ENCODE measurements at regions not wholly inside any gene's neighbourhood (a gene's known extent, or its start where the extent isn't known, plus 50 kb on each side); places are given as distances from the start of the nearest gene placed in this dataset.

DNA sequence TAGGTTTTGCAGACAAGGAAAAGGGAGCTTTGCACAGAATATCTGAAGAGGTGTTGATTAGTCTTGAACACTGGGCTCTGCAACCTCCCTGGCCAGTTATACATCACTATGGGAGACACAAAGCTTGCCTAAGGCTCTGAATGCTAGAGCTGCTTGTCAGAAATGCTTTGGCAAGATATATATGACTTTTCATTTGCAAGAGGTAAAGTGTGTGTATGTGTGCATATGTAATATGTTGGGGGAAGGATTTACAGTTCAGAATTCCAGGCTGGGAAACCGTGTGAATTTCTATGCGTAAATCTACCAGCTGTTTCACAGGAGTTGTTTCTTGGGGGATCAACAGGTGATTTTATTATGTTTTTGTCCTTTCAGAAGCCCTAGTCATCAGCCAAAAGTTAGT is 350.9 kb downstream of the TMEM114 start:
- TF ChIP-seq, protein P1, sequence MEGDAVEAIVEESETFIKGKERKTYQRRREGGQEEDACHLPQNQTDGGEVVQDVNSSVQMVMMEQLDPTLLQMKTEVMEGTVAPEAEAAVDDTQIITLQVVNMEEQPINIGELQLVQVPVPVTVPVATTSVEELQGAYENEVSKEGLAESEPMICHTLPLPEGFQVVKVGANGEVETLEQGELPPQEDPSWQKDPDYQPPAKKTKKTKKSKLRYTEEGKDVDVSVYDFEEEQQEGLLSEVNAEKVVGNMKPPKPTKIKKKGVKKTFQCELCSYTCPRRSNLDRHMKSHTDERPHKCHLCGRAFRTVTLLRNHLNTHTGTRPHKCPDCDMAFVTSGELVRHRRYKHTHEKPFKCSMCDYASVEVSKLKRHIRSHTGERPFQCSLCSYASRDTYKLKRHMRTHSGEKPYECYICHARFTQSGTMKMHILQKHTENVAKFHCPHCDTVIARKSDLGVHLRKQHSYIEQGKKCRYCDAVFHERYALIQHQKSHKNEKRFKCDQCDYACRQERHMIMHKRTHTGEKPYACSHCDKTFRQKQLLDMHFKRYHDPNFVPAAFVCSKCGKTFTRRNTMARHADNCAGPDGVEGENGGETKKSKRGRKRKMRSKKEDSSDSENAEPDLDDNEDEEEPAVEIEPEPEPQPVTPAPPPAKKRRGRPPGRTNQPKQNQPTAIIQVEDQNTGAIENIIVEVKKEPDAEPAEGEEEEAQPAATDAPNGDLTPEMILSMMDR (conservative IDR thresholded peaks at IDR 0.05), result no peak
- no peak for TF ChIP-seq ZFX (IDR thresholded peaks at IDR 0.05)

DNA sequence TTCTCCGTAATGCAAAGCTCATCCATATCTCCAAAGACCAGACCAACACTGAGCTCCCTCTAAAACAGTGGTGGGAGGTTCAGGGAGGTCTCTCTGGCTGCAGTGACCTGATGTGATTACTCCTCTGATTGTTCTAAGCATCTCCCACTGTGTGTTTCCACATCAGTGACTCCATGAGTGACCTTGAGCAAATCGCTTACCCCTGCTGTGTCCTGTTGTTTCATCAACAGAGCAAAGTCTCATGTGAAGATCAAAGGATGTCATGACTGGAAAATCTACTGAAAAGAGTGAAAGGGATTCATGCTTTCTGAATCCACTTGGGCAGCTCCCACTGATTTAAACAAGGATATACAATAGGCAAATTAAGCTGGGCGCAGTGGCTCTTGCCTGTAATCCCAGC is 352.9 kb downstream of the TMEM114 start:
- H3K27ac ChIP-seq, result no peak overlapping the region
- TF ChIP-seq, protein P1 (conservative IDR thresholded peaks at IDR 0.05), result no peak
- TF ChIP-seq ZFX (IDR thresholded peaks at IDR 0.05), result no peak

More for the DNA sequence above, 350.9 kb downstream of the TMEM114 start:
- no peak overlapping the region for H3K27ac ChIP-seq

DNA sequence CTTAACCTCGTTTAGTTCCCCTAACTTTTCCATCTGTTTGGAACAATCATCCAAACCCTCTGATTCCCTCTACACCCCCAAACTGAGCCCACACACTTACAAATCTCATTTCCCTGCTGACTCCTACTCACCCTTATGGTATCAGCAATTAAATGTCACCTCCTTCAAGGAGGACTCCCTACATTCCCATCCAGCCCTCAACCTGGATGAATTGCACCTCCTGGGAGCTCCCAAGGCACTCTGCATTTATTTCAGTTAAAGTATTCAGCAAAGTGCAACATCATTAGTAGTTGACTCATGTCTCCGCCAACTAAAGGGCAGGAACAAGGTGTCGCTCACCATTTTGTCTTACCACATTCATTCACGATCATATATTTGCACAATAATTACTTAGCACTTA is 353.5 kb downstream of the TMEM114 start:
- TF ChIP-seq, protein P1 (conservative IDR thresholded peaks at IDR 0.05), result no peak
- no peak for TF ChIP-seq ZFX (IDR thresholded peaks at IDR 0.05)
- no peak overlapping the region for H3K27ac ChIP-seq

DNA sequence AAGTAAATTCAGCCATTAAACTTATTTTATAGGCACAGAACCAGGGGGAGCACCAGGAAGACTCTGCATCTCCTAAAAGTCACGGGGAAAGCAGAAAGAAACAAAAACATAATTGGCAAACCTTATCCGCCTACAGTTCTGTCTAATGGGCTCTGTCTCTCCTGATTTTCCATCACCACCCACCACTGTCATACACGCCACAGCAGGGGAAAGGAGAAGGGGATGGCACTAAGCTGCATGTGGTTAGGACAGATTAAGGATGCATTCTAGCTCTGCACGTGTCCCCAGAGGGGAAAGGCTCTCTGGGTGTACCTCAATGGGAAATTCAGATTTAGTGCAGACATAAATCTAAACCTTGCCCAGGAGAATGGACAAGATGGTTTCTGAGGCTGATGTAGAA is 359.8 kb downstream of the TMEM114 start:
- no peak for TF ChIP-seq ZFX (IDR thresholded peaks at IDR 0.05)
- TF ChIP-seq, protein P1 (conservative IDR thresholded peaks at IDR 0.05), result no peak
- no peak overlapping the region for H3K27ac ChIP-seq

DNA sequence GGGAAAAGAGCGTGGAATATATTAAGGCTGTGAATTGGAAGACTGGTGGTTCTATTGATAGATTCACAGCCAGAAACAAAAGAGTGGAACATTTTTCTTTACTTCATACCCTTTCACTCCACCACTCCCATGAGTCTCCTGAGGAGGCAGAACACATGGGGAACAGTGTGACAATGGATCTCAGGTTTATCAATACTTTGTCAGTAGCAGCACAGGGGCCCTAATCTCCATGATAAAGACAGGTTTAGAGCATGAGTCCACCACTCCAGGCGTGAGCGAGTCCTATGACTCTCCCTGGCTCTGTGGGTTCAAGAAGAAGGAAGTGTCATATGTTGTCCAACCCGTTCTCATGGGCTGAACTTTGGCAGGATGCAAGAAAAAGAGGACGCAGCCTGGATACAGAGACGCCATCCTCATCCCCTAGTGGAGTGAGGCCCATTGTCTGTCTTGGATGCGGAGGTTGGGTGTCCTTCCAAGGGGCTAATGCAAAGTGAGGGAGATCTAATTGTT is 361.2 kb downstream of the TMEM114 start:
- no peak overlapping the region for H3K27ac ChIP-seq
- TF ChIP-seq ZFX (IDR thresholded peaks at IDR 0.05), result no peak
- TF ChIP-seq, protein P1 (conservative IDR thresholded peaks at IDR 0.05), result no peak

DNA sequence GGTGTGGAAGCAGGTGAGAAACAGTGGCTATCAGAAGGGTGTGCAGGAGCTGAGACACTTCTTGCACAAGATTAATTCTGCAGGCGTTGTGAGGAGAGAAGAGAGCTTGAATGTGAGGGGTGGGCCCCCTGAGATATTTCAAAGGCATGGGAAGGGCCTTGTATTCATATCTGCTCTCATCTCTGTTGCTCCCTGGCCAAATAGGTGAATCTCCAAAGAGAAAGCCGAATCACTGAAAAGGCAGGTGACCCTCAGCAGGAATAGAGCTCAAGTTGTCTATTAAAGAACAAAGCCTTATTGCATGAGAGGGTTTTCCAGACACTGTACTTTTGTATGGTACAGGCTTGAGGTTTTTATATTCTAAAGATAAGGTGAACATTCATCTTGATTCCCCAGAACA is 373.1 kb downstream of the TMEM114 start:
- TF ChIP-seq ZFX (IDR thresholded peaks at IDR 0.05), result no peak
- TF ChIP-seq, protein P1 (conservative IDR thresholded peaks at IDR 0.05), result no peak
- H3K27ac ChIP-seq, result no peak overlapping the region

DNA sequence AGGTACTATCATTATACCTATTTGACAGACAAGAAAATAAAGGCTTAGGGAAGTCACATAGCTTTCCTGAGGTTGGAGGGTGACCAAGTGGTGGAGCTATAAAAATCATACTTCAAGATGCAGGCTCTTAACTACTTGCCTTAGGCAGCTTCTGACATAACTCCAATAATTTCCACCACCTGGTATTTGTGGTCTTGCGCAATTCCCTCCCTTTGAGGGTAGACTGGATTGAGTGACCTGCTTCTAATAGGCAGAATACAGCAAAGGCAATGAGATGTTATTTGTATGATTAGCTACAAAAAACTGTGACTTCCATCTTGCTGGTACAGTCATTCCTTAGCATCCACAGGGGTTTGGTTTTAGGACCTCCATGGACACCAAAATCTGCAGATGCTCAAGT is 385.5 kb downstream of the TMEM114 start:
- no peak overlapping the region for H3K27ac ChIP-seq
- TF ChIP-seq ZFX (IDR thresholded peaks at IDR 0.05), result no peak
- TF ChIP-seq, protein P1 (conservative IDR thresholded peaks at IDR 0.05), result no peak

Measured in C4-2B (cell line).